Lower leg skin (tissue), 4 donors: ENCODE measurements at regions not wholly inside any gene's neighbourhood (a gene's known extent, or its start where the extent isn't known, plus 50 kb on each side); places are given as distances from the start of the nearest gene placed in this dataset.

ENCODE experiments used
- DNase-seq, 2 donors: peaks; one replicate each; pipeline ENCODE4 v3.0.0-alpha.2; 2019; ENCODE audit warnings: low spot score in 2 of 2
- H3K4me3 ChIP-seq: fragments of 200-600 bp; sonication (generic); 2 replicates; pipeline ENCODE4 v1.5.1; 2017; ENCODE audit warnings: mild to moderate bottlenecking, low read depth; ENCODE audit not compliant: poor library complexity, severe bottlenecking
- CTCF ChIP-seq, 3 donors: fragments of 450-650 bp; IDR thresholded peaks; one replicate each; pipeline ENCODE4 v1.5.1; 2016; ENCODE audit warnings: antibody characterized with exemption in 3 of 3, mild to moderate bottlenecking in 3 of 3, moderate library complexity in 2 of 3
- POLR2A ChIP-seq, 2 donors: fragments of 450-650 bp; IDR thresholded peaks; one replicate each; pipeline ENCODE4 v1.6.1; 2016 to 2017; ENCODE audit warnings: antibody characterized with exemption in 2 of 2, mild to moderate bottlenecking in 1 of 2, moderate library complexity in 1 of 2
- WGBS, 2 donors: methylation state at CpG; one replicate each; pipeline ENCODE4 v1.1.5; 2018; 5-methylcytosine and 5-hydroxymethylcytosine counted together
- intact Hi-C: fragments of 100-400 bp; cut with DNase I; formaldehyde crosslinking; loops from one replicate; pipeline ENCODE4 v1.15.0; 2023; ENCODE audit warnings: low total_unique reads

GRCh38 chr1:185581961-185582725, 152.0 kb upstream of the HMCN1 start:
- 74 to 78% methylated on average over 4 of the region's 4 CpGs for WGBS, 2 donors
- intact Hi-C loops = no loop called here
- no peak overlapping the region for H3K4me3 ChIP-seq
- no peak for DNase-seq
- no peak for TF ChIP-seq CTCF (IDR thresholded peaks at IDR 0.05)
- TF ChIP-seq POLR2A (IDR thresholded peaks at IDR 0.05) = no peak

GRCh38 chr1:185581020-185581419, 153.2 kb upstream of the HMCN1 start:
- no peak for TF ChIP-seq CTCF (IDR thresholded peaks at IDR 0.05)
- TF ChIP-seq POLR2A (IDR thresholded peaks at IDR 0.05) = no peak
- 90 to 92% methylated on average over 2 of the region's 2 CpGs for WGBS, 2 donors
- intact Hi-C loops = no loop called here

GRCh38 chr1:185578293-185578692, 155.9 kb upstream of the HMCN1 start:
- 59 to 70% methylated on average over 3 of the region's 3 CpGs for WGBS, 2 donors
- no peak for TF ChIP-seq CTCF (IDR thresholded peaks at IDR 0.05)
- TF ChIP-seq POLR2A (IDR thresholded peaks at IDR 0.05) = no peak
- no peak overlapping the region for H3K4me3 ChIP-seq
- no peak for DNase-seq
- intact Hi-C loops = no loop called here

More at GRCh38 chr1:185581020-185581419, 153.2 kb upstream of the HMCN1 start:
- H3K4me3 ChIP-seq = no peak overlapping the region
- DNase-seq = no peak

GRCh38 chr1:185574139-185574875, 159.9 kb upstream of the HMCN1 start:
- TF ChIP-seq CTCF (IDR thresholded peaks at IDR 0.05) (no peak), POLR2A (IDR thresholded peaks at IDR 0.05) (no peak)
- no peak for DNase-seq
- 88 to 92% methylated on average over 4 of the region's 4 CpGs for WGBS, 2 donors
- intact Hi-C loops = no loop called here
- H3K4me3 ChIP-seq = no peak overlapping the region

GRCh38 chr1:185573677-185574076, 160.5 kb upstream of the HMCN1 start:
- no peak for DNase-seq
- H3K4me3 ChIP-seq = no peak overlapping the region
- WGBS, 2 donors = 88% methylated on average over 2 of the region's 2 CpGs
- intact Hi-C loops = no loop called here
- TF ChIP-seq POLR2A (IDR thresholded peaks at IDR 0.05) = no peak
- no peak for TF ChIP-seq CTCF (IDR thresholded peaks at IDR 0.05)
